K562 (cell line): ENCODE measurements at regions not wholly inside any gene's neighbourhood (a gene's known extent, or its start where the extent isn't known, plus 50 kb on each side); places are given as distances from the start of the nearest gene placed in this dataset.

ENCODE experiments used
- SMAD3 ChIP-seq: fragments of 450-650 bp; formaldehyde crosslinking; conservative IDR thresholded peaks from 2 replicates; pipeline ENCODE4 v1.4.0; 2020; ENCODE audit warnings: mild to moderate bottlenecking
- TF ChIP-seq, protein P1 (sequence below), 2 experiments: fragments of 450-650 bp in 1 of 2; sonication (generic) in 1 of 2; formaldehyde crosslinking in 1 of 2; IDR thresholded peaks in 1 of 2; conservative IDR thresholded peaks in 1 of 2; 2 replicates each; pipeline versions ENCODE4 v1.6.1 to v1.8.1; 2016 to 2023; ENCODE audit warnings: mild to moderate bottlenecking in 2 of 2, moderate library complexity in 2 of 2, inconsistent platforms in 1 of 2, missing genetic modification reagents in 1 of 2

DNA sequence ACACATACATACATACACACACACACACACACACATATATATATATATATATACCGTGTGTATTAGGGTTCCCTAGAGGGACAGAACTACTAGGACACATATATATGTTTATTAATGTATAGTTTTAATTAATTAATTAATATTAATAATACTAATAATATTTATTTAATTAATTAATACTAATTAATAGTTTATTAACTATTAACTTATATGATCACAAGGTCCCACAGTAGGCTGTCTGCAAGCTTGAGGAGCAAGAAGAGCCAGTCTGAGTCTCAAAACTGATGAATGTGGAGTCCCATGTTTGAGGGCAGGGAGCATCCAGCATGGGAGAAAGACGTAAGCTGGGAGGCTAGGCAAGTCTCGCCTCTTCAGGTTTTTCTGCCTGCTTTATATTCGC, 398.0 kb upstream of the KIF2A start:
- TF ChIP-seq, protein P1, sequence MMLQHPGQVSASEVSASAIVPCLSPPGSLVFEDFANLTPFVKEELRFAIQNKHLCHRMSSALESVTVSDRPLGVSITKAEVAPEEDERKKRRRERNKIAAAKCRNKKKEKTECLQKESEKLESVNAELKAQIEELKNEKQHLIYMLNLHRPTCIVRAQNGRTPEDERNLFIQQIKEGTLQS (IDR thresholded peaks at IDR 0.05): no peak
- TF ChIP-seq, protein P1 (CRISPR knock-in tag; conservative IDR thresholded peaks at IDR 0.05): no peak
- no peak for TF ChIP-seq SMAD3 (CRISPR knock-in tag)
